HG02943 (cell line): ENCODE measurements at regions not wholly inside any gene's neighbourhood (a gene's known extent, or its start where the extent isn't known, plus 50 kb on each side); places are given as distances from the start of the nearest gene placed in this dataset.

ENCODE experiments used
- ATAC-seq: cut with Tn5 transposase; IDR thresholded peaks from one replicate; pipeline ENCODE4 v1.9.1; 2021; ENCODE audit warnings: mild to moderate bottlenecking, low read depth, moderate library complexity; ENCODE audit not compliant: unreplicated experiment

DNA sequence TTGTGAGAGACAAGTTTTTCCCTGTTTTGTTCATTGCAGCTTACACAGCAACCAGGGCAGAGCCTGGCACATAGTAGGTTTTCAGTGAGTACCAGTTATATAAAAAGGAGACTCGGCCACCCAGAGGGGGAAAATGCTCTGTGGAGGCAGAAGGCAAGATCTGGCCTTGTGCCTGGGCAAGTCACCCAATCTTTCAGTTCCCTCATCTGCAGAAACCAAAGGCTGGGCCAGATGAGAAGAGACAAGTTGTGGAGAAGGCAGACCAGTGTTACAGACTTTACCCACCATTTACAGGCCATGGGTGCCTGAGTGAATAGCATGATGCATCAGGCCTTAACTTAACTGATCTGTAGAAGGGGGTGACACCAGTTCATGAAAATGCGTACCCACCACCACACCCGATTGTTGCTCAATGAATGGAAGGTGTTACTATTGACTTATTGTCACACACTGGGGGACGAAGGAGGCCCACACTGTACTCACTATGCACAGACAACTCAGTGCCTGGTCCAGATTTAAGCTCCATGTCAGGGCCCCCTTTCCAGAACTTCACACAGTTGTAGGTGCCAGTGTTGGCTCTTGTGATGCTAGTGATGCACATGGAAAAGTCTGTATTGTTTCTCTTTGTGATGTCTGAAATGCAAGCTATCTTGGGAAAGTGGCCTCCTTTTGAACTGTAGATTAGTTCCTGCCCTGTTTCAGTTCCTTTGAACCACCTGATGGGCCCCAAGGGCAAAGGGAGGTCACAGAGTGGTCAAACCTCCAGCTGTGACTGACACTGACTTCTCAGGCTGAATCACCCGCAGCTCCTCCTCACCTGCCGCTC is 64.3 kb upstream of the SIRPG start:
- ATAC-seq: no peak

DNA sequence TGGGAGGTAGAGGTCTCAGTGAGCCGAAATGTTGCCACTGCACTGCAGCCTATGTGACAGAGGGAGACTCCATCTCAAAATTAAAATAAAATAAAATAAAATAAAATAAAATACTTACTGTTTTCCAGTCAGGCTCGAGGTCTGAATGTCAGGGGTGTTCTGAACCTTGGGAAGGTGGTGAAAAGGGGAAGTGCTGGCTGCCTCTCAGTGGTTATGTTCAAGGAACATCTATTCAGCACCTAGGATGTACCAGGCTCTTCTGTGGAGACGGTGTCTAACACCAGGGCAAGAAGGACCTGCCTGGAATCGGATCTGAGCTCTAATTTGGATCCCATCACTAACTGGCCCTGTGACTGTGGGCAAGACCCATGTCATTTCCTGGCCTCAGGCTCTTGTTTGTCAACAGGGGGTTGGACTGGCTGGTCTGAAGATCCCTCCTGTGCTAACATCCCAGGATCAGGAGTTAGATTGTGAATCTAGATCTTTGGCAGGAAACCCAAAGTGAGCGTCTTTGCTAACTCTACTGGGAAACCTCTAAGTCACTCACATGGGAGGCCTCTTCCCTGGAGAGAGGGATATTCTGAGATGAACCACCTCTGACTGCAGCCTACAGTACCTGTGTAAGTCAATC is 63.4 kb upstream of the SIRPG start:
- ATAC-seq: no peak

DNA sequence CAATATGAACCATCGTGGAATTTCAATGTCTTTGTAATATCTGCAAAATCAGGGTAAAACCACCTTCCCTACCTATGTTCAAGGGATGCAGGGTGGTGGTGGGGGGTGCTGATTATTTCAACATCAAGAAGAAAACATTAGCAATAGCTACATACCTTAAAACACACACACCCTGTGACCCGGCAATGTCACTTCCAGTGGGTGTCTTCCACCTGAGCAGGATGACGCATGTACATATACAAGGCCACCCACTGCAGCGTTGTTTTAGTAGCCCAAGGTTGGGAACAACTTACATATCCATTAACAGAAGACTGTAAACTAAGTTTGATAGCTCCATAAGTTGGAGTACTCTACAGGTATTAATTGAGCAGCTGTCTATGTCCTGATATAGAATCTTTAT is 62.6 kb upstream of the SIRPG start:
- ATAC-seq: no peak

DNA sequence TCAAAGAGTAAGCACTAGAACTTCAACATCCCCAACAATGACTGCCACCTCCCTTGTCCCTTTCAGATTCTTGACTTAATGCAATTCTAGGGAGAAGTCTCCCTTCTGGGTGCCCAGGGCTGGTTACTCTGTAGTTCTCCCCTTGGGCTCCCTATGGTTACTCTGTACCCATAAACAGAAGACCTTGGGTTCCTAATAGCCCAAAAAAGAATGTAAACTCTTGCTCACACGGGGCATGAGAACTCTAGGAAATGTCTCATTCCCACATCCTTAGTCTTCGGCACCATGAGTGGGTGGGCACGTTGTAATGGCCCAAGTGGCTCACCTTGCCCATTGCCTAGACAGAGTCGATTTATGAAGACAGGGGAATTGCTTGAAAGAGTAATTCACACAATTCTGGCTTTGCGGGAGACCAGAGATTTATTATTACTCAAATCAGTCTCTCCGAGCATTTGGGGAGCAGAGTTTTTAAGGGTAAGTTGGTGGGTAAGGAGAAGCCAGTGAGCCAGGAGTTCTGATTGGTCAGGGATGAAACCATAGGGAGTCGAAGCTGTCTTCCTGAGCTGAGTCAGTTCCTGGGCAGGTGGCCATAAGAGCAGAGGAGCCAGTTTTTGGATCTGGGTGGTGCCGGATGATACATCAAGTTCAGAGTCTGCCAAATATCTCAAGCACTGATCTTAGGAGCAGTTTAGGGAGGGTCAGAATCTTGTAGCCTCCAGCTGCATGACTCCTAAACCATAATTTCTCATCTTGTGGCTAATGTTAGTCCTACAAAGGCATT is 61.2 kb upstream of the SIRPG start:
- no peak for ATAC-seq

DNA sequence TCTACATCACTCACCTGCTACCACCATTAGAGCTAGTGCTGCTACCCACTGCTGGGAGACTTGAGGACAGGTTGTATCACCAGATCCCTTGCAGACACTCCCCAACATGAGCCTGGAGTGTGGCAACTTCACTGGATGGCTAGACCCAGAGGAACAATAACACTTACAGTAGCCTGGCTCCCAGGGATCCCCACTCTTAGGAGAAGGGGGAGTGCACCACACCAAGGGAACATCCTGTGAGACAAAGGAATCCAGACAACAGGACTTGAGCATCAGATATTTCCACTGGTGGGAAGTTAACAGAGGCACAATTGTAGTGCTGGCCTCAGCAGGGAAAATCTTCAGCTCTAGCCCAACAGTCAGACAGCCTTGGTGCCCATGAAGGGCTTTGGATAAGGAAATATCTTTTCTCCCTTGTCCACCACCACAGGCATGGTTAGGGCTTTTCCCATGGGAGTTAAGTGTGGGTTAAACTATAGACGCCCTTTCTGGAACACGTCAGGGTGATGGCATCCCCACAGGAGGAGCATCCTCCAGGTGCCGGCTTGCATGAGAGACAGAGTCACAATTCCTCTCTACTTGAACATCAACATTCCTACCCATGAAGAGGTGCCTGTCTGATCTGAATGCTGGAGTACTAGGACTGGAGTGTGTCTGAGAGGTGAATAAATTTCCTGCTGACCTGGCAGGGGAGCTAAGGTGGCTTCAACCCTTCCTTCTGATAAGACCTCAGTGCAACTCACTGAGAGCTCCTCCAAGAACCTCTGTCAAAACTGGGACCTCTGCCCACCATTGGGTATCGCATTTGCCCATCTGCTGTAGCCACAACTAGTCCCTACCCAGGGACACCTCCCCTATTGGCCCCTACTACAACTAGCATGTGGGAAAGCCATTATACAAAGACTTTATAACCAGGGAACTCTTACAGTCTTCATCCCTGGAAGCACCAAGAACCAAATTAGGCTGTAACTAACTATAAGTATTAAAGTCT is 55.4 kb upstream of the SIRPG start:
- no peak for ATAC-seq

DNA sequence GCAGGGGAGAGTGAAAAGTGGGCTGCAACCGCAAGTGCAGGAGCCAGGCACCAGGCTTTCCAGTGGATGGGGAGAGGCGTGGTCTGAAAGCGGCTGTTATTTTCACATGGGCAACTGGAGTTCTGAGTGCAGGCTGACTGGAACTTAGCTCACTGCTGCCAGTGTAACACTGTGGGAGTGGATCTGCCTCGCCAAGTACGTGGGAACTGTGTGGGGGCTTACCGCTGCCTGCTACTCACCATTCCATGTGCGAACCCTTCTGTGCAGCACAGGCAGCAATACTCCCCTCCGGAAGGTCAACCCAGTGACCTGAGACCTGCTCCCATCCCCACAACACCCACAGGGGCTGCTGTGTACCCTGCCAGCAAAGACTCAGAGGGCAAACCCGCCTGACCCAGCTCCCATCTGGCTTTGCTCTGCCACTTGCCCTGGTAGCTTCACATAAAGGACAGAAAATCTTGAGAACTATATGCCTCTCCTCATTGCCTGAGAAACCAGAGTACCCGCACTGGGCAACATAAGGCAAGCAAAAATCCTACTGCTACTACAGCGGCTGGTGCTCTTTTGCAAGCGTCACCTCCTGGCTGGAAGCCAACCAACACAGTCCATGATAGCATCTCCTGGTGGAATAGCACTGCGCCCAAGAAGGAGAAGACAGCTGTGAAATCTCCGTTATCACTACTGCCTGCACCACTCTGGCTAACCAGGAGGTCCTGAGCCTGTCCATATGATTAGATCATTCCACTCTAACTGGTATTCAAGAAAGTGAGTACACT is 54.4 kb upstream of the SIRPG start:
- no peak for ATAC-seq

DNA sequence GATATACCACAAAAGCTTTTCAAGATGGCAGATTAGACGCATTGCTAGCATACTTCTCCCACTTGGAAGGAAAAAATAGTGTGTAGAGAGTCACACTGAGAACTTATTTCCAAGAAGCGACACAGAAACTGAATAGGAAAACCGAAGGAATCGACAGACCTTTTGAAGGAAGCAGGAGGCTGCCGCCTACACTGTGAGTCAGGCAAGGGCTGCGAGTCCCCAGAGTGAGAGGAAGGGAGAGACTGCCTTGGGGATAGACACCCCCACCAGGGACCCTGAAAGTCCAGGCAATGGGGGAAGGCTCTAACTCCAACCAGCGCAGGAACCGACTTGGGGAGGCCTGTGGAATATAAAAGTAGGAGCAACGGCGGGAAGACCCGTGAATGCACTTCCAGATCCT is 53.7 kb upstream of the SIRPG start:
- no peak for ATAC-seq

DNA sequence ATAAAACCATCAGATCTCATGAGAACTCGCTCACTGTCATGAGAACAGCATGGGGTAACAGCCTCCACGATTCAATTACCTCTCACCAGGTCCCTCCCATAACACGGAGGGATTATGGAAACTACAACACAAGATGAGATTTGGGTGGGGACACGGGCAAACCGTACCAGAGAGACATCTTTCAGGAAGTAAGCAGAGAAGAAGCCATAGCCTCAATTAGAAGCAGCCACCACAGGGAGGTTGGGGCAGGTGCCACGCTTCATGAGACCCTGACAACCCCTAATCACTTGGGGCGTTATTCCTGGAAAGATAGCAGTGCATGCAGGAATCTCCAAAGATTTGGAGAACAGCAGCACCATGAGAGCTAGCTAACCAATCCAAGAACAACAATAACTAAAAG is 52.9 kb upstream of the SIRPG start:
- ATAC-seq: no peak

DNA sequence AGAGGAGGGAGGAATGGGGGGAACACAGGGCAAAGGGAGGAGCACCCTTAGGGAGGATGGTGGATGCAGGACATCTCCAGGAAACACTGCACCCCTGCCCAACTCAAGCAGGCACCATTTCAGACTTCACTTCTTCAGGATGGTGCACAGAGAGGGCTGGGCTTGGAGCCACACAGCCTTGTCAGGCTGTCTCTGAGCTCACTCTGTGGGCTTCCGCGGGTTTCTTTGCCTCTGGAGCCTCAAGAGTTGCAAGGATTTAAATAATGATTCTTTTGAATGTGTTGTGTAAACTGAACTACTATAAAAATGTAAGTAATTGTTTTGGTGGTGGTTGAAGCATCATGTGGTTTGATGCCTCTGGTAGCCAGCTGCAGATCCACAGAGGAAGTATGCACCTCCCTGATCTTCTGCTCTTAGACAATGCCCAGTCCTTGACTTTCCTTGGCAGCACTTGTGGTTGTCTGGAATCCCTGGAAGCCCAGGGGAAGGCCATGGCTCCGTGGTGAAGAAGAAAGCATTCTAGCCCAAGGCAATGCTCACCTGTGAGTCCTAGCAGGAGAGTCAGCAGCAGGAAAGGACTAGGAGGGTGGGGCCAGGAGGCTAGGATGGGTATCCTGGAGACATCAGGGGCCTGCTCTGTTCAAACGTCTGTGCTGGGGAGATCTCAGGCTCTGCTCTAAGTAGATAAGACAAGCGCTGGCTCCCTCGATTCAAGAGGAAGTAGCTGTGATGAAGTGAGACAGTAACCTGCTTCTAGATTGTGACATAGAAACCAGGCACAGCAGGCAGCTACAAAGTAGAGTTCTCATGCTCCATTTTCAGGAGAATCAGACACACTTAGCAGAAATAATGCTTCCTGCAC is 50.2 kb upstream of the SIRPG start:
- ATAC-seq: no peak
